Thyroid gland (tissue), 4 donors: ENCODE measurements at regions not wholly inside any gene's neighbourhood (a gene's known extent, or its start where the extent isn't known, plus 50 kb on each side); places are given as distances from the start of the nearest gene placed in this dataset.

ENCODE experiments used
- DNase-seq, 2 donors: peaks; one replicate each; pipeline ENCODE4 v3.0.0-alpha.2; 2019
- H3K27ac ChIP-seq, 3 donors: fragments of 200-600 bp; sonication (generic); 1 replicate in 2 of 3; 2 replicates in 1 of 3; pipeline ENCODE4 v1.5.1; 2016 to 2019; ENCODE audit warnings: mild to moderate bottlenecking in 1 of 3, moderate library complexity in 1 of 3
- H3K27me3 ChIP-seq: fragments of 200-600 bp; sonication (generic); one replicate; pipeline ENCODE4 v1.5.1; 2019
- H3K36me3 ChIP-seq, 2 donors: fragments of 200-600 bp; sonication (generic); one replicate each; pipeline ENCODE4 v1.5.1; 2016 to 2019
- H3K4me1 ChIP-seq, 2 donors: fragments of 200-600 bp; sonication (generic); one replicate each; pipeline ENCODE4 v1.5.1; 2017 to 2019
- H3K4me3 ChIP-seq, 3 donors: fragments of 200-600 bp; sonication (generic); replicated peaks in 1 of 3; 1 replicate in 2 of 3; 2 replicates in 1 of 3; pipeline ENCODE4 v1.5.1; 2016; ENCODE audit warnings: mild to moderate bottlenecking in 1 of 3
- H3K9me3 ChIP-seq: fragments of 200-600 bp; sonication (generic); one replicate; pipeline ENCODE4 v1.5.1; 2017
- POLR2A ChIP-seq, 2 donors: fragments of 450-650 bp; IDR thresholded peaks; one replicate each; pipeline ENCODE4 v1.6.1; 2017; ENCODE audit warnings: antibody characterized with exemption in 2 of 2, mild to moderate bottlenecking in 2 of 2, moderate library complexity in 1 of 2
- WGBS, 2 donors: methylation state at CpG; one replicate each; pipeline ENCODE4 v1.1.5; 2017; 5-methylcytosine and 5-hydroxymethylcytosine counted together
- intact Hi-C: fragments of 100-400 bp; cut with DNase I; formaldehyde crosslinking; loops from one replicate; pipeline ENCODE4 v1.15.1; 2023
- TF ChIP-seq, protein P1 (sequence below), 6 experiments: fragments of 200-600 bp in 3 of 6; fragments of 450-650 bp in 3 of 6; sonication (generic) in 3 of 6; IDR thresholded peaks; one replicate each; pipeline ENCODE4 v1.5.1; 2016 to 2019; ENCODE audit warnings: antibody characterized with exemption in 6 of 6, mild to moderate bottlenecking in 2 of 6, inconsistent platforms in 1 of 6, moderate library complexity in 1 of 6

GRCh38 chr5:1942630-1943029 is 59.9 kb upstream of the IRX4 start:
- TF ChIP-seq, protein P1, sequence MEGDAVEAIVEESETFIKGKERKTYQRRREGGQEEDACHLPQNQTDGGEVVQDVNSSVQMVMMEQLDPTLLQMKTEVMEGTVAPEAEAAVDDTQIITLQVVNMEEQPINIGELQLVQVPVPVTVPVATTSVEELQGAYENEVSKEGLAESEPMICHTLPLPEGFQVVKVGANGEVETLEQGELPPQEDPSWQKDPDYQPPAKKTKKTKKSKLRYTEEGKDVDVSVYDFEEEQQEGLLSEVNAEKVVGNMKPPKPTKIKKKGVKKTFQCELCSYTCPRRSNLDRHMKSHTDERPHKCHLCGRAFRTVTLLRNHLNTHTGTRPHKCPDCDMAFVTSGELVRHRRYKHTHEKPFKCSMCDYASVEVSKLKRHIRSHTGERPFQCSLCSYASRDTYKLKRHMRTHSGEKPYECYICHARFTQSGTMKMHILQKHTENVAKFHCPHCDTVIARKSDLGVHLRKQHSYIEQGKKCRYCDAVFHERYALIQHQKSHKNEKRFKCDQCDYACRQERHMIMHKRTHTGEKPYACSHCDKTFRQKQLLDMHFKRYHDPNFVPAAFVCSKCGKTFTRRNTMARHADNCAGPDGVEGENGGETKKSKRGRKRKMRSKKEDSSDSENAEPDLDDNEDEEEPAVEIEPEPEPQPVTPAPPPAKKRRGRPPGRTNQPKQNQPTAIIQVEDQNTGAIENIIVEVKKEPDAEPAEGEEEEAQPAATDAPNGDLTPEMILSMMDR (IDR thresholded peaks at IDR 0.05) = no peak
- no peak for TF ChIP-seq POLR2A (IDR thresholded peaks at IDR 0.05)
- Histone ChIP-seq H3K4me1 (no peaks in the 10 kb centered on the region), H3K27ac (no peak overlapping the region), H3K9me3 (no peaks in the 10 kb centered on the region), H3K36me3 (no peaks in the 10 kb centered on the region), H3K27me3 (no peaks in the 10 kb centered on the region), H3K4me3 (no peak overlapping the region)
- WGBS, 2 donors = 97% methylated on average over 5 of the region's 5 CpGs
- intact Hi-C loops = no loop called here
- DNase-seq = no peak

DNA sequence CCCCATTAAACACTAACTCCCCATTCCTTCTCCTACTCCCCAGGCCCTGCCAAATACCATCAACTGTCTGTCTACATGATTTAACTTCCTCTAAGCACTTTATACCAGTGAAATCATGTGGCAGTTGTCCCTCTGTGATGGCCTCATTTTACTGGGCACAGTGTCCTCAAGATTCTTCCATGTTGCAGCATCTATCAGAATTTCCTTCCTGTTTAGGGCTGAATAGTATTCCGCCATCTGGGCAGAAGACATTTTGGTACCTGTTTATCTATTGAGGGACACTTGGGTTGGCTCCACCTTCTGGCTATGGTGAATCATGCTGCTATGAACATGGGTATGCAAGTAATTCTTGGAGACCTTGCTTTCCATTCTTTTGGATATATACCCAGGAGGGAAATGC is 59.4 kb upstream of the IRX4 start:
- Histone ChIP-seq H3K27ac (no peak overlapping the region), H3K27me3 (no peaks in the 10 kb centered on the region), H3K4me1 (no peaks in the 10 kb centered on the region), H3K9me3 (no peaks in the 10 kb centered on the region), H3K36me3 (no peaks in the 10 kb centered on the region), H3K4me3 (no peak overlapping the region)
- intact Hi-C loops = no loop called here
- 90 to 100% methylated on average over 1 of the region's 1 CpG for WGBS, 2 donors
- no peak for TF ChIP-seq POLR2A (IDR thresholded peaks at IDR 0.05)
- TF ChIP-seq, protein P1 (IDR thresholded peaks at IDR 0.05) = no peak
- no peak for DNase-seq

- Histone ChIP-seq H3K4me1 (no peaks in the 10 kb centered on the region), H3K27ac (no peak overlapping the region), H3K27me3 (no peaks in the 10 kb centered on the region), H3K9me3 (no peaks in the 10 kb centered on the region), H3K4me3 (no peak overlapping the region), H3K36me3 (no peaks in the 10 kb centered on the region)
- DNase-seq = no peak
- 60 to 62% methylated on average over 6 of the region's 6 CpGs for WGBS, 2 donors
- no peak for TF ChIP-seq POLR2A (IDR thresholded peaks at IDR 0.05)
- TF ChIP-seq, protein P1 (IDR thresholded peaks at IDR 0.05) = no peak
- intact Hi-C loops = no loop called here
Observed at GRCh38 chr5:1939256-1939655, 56.5 kb upstream of the IRX4 start.

- DNase-seq = no peak
- Histone ChIP-seq H3K9me3 (no peaks in the 10 kb centered on the region), H3K4me3 (no peak overlapping the region), H3K27ac (no peak overlapping the region), H3K4me1 (no peaks in the 10 kb centered on the region), H3K27me3 (no peaks in the 10 kb centered on the region), H3K36me3 (no peaks in the 10 kb centered on the region)
- TF ChIP-seq, protein P1 (IDR thresholded peaks at IDR 0.05) = no peak
- TF ChIP-seq POLR2A (IDR thresholded peaks at IDR 0.05) = no peak
- WGBS, 2 donors = 85 to 96% methylated on average over 14 to 15 of the region's 17 CpGs
- intact Hi-C loops = no loop called here
Observed at GRCh38 chr5:1938310-1939000, 55.7 kb upstream of the IRX4 start.

GRCh38 chr5:1937590-1937989 is 54.9 kb upstream of the IRX4 start:
- TF ChIP-seq, protein P1 (IDR thresholded peaks at IDR 0.05) = no peak
- no peak for TF ChIP-seq POLR2A (IDR thresholded peaks at IDR 0.05)
- intact Hi-C loops = no loop called here
- 84 to 89% methylated on average over 11 to 12 of the region's 12 CpGs for WGBS, 2 donors
- no peaks in the 10 kb centered on the region for H3K36me3 ChIP-seq
- no peak overlapping the region for H3K27ac ChIP-seq
- H3K4me3 ChIP-seq = no peak overlapping the region
- H3K4me1 ChIP-seq = no peaks in the 10 kb centered on the region
- no peaks in the 10 kb centered on the region for H3K27me3 ChIP-seq
- DNase-seq = no peak
- H3K9me3 ChIP-seq = no peaks in the 10 kb centered on the region
